GF-D8 (cell line): ENCODE measurements at regions not wholly inside any gene's neighbourhood (a gene's known extent, or its start where the extent isn't known, plus 50 kb on each side); places are given as distances from the start of the nearest gene placed in this dataset.

Source experiments
- DNase-seq: peaks from one replicate; lab custom pipeline; 2025; lab: John Stamatoyannopoulos, UW

- no peak for DNase-seq
These were observed 434.2 kb upstream of the MYT1L start for GRCh38 chr2:2765176-2765800.

GRCh38 chr2:2764739-2765138, 433.7 kb upstream of the MYT1L start:
- no peak for DNase-seq

- no peak for DNase-seq
These were observed 432.9 kb upstream of the MYT1L start for GRCh38 chr2:2764001-2764355.

- no peak for DNase-seq
These were observed 432.4 kb upstream of the MYT1L start for GRCh38 chr2:2763351-2764000.

- no peak for DNase-seq
These were observed 431.8 kb upstream of the MYT1L start for GRCh38 chr2:2762913-2763312.

GRCh38 chr2:2762166-2762908, 431.3 kb upstream of the MYT1L start:
- no peak for DNase-seq

GRCh38 chr2:2758793-2759367, 427.8 kb upstream of the MYT1L start:
- no peak for DNase-seq

GRCh38 chr2:2757764-2758163, 426.7 kb upstream of the MYT1L start:
- DNase-seq: no peak

GRCh38 chr2:2756886-2757285, 425.8 kb upstream of the MYT1L start:
- no peak for DNase-seq

- no peak for DNase-seq
These were observed 424.9 kb upstream of the MYT1L start for GRCh38 chr2:2755990-2756389.

- DNase-seq: no peak
These were observed 423.9 kb upstream of the MYT1L start for GRCh38 chr2:2754940-2755339.

GRCh38 chr2:2751715-2752315, 420.7 kb upstream of the MYT1L start:
- no peak for DNase-seq

- DNase-seq: no peak
These were observed 420.0 kb upstream of the MYT1L start for GRCh38 chr2:2750867-2751714.

- no peak for DNase-seq
These were observed 418.1 kb upstream of the MYT1L start for GRCh38 chr2:2749206-2749598.

- no peak for DNase-seq
These were observed 417.5 kb upstream of the MYT1L start for GRCh38 chr2:2748399-2749205.

GRCh38 chr2:2747797-2748301, 416.8 kb upstream of the MYT1L start:
- DNase-seq: no peak

GRCh38 chr2:2746731-2747130, 415.7 kb upstream of the MYT1L start:
- no peak for DNase-seq

GRCh38 chr2:2744958-2745715, 414.1 kb upstream of the MYT1L start:
- DNase-seq: no peak

GRCh38 chr2:2744107-2744506, 413.0 kb upstream of the MYT1L start:
- no peak for DNase-seq

- DNase-seq: no peak
These were observed 412.1 kb upstream of the MYT1L start for GRCh38 chr2:2743164-2743571.
